Hepatocyte (in vitro differentiated cells): ENCODE measurements at regions not wholly inside any gene's neighbourhood (a gene's known extent, or its start where the extent isn't known, plus 50 kb on each side); places are given as distances from the start of the nearest gene placed in this dataset.

ENCODE experiments used
- EZH2phosphoT487 ChIP-seq: fragments of 200-600 bp; sonication (generic); IDR thresholded peaks from one replicate; pipeline ENCODE4 v1.6.1; 2018; ENCODE audit warnings: antibody characterized with exemption, mild to moderate bottlenecking, low read depth, moderate library complexity; ENCODE audit not compliant: unreplicated experiment, severe bottlenecking
- TF ChIP-seq, protein P1 (sequence below): fragments of 200-600 bp; sonication (generic); IDR thresholded peaks from 2 replicates; pipeline ENCODE4 v1.5.1; 2016; ENCODE audit warnings: antibody characterized with exemption, mild to moderate bottlenecking; ENCODE audit not compliant: poor library complexity

DNA sequence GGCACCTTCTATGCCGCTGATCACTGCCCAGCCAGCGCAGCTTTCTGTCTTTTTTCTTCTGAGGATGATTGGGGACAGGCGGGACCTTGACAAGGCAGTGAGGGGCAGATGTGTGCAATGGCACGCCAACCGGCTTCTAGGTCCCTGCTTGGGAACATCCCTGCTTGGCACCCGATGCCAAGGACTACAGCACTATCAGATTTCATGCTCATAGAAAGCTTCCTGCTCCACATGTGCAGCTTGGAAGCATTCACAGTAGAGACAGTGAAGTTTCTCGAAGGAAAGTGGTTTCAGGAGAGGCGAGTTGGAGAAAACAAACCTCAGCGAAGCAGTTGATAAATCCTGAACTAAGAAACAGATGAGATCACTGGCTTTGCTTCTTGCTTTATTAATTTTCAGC is 267.5 kb upstream of the HABP2 start:
- TF ChIP-seq, protein P1, sequence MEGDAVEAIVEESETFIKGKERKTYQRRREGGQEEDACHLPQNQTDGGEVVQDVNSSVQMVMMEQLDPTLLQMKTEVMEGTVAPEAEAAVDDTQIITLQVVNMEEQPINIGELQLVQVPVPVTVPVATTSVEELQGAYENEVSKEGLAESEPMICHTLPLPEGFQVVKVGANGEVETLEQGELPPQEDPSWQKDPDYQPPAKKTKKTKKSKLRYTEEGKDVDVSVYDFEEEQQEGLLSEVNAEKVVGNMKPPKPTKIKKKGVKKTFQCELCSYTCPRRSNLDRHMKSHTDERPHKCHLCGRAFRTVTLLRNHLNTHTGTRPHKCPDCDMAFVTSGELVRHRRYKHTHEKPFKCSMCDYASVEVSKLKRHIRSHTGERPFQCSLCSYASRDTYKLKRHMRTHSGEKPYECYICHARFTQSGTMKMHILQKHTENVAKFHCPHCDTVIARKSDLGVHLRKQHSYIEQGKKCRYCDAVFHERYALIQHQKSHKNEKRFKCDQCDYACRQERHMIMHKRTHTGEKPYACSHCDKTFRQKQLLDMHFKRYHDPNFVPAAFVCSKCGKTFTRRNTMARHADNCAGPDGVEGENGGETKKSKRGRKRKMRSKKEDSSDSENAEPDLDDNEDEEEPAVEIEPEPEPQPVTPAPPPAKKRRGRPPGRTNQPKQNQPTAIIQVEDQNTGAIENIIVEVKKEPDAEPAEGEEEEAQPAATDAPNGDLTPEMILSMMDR = no peak
- no peak for TF ChIP-seq EZH2phosphoT487
